HCT116 (cell line): ENCODE measurements at regions not wholly inside any gene's neighbourhood (a gene's known extent, or its start where the extent isn't known, plus 50 kb on each side); places are given as distances from the start of the nearest gene placed in this dataset.

Experiments used
- ATAC-seq: fragments of 200-7000 bp; cut with Tn5 transposase; 2 replicates; pipeline ENCODE4 v1.9.1; 2020; ENCODE audit warnings: mild to moderate bottlenecking, moderate library complexity
- BruUV-seq: library from RNA; stranded (reverse); fragments of 400-500 nt; replicated peaks from 2 replicates; lab custom pipeline; 2021; lab: Mats Ljungman, UMichigan
- CTCF ChIA-PET: fragments of 300-600 bp; sonication (Branson Sonifier 250); formaldehyde crosslinking; loops from one replicate; lab custom pipeline; 2021; ENCODE audit warnings: antibody characterized with exemption; lab: Charles Lee
- POLR2A ChIA-PET: fragments of 300-600, 350-600 bp; sonication (Branson Sonifier 250); formaldehyde crosslinking; loops from one replicate; lab custom pipeline; 2021; ENCODE audit warnings: antibody characterized with exemption; lab: Charles Lee
- RAD21 ChIA-PET, 2 experiments: fragments of 300-600 bp; sonication (Branson Sonifier 250); formaldehyde crosslinking; loops; one replicate each; lab custom pipeline; 2023; ENCODE audit warnings: low total read pairs in 2 of 2; ENCODE audit not compliant: uncharacterized antibody in 2 of 2, unreplicated experiment in 2 of 2, low non-redundant PET in 1 of 2; lab: Charles Lee
- DNase-seq: peaks from one replicate; pipeline ENCODE4 v3.0.0-alpha.2; 2010; ENCODE audit warnings: low read depth, low spot score
- H2AFZ ChIP-seq: fragments of 200-600 bp; shearing (Covaris generic), sonication (generic); 2 replicates; pipeline ENCODE4 v1.6.1; 2017; ENCODE audit warnings: low read depth, mixed run types, mixed read lengths, antibody characterized with exemption, low read length; ENCODE audit not compliant: poor library complexity, severe bottlenecking
- H3K27ac ChIP-seq: 2 replicates; pipeline ENCODE4 v1.5.1; 2012; ENCODE audit warnings: low read depth, low read length
- H3K27me3 ChIP-seq: fragments of 200-600 bp; sonication (generic); 2 replicates; pipeline ENCODE4 v1.6.1; 2016; ENCODE audit warnings: mixed run types, low read length, mixed read lengths; ENCODE audit not compliant: insufficient read depth
- H3K36me3 ChIP-seq, 2 experiments: fragments of 200-500 bp in 1 of 2; fragments of 200-600 bp in 1 of 2; sonication (Bioruptor generic) in 1 of 2; sonication (generic) in 1 of 2; 2 replicates each; pipeline versions ENCODE4 v1.5.1 to v1.6.1; 2014 to 2016; ENCODE audit warnings: low read length in 2 of 2, inconsistent platforms in 1 of 2, mixed read lengths in 1 of 2, mixed run types in 1 of 2; ENCODE audit not compliant: insufficient read depth in 2 of 2, control insufficient read depth in 1 of 2
- H3K4me1 ChIP-seq, 2 experiments: fragments of 200-600 bp in 1 of 2; sonication (generic) in 1 of 2; 2 replicates each; pipeline versions ENCODE4 v1.5.1 to v1.6.1; 2012 to 2017; ENCODE audit warnings: low read length in 2 of 2, inconsistent platforms in 1 of 2, mild to moderate bottlenecking in 1 of 2, mixed read lengths in 1 of 2, mixed run types in 1 of 2, moderate library complexity in 1 of 2; ENCODE audit not compliant: insufficient read depth in 2 of 2, control insufficient read depth in 1 of 2
- H3K4me2 ChIP-seq: fragments of 200-600 bp; sonication (generic); 2 replicates; pipeline ENCODE4 v1.6.1; 2017; ENCODE audit warnings: mixed run types, low read length, mixed read lengths
- H3K4me3 ChIP-seq, 2 experiments: fragments of 200-600 bp in 1 of 2; sonication (generic) in 1 of 2; replicated peaks in 1 of 2; 2 replicates each; pipeline ENCODE4 v1.5.1; 2011 to 2016; ENCODE audit warnings: low read length in 2 of 2, control low read depth in 1 of 2, low read depth in 1 of 2, mild to moderate bottlenecking in 1 of 2, mixed read lengths in 1 of 2, mixed run types in 1 of 2
- H3K79me2 ChIP-seq: fragments of 200-600 bp; sonication (generic); 2 replicates; pipeline ENCODE4 v1.6.1; 2017; ENCODE audit warnings: mild to moderate bottlenecking, mixed run types, low read length, moderate library complexity, mixed read lengths; ENCODE audit not compliant: insufficient read depth
- H3K9ac ChIP-seq: fragments of 200-600 bp; sonication (generic); 2 replicates; pipeline ENCODE4 v1.6.1; 2016; ENCODE audit warnings: low read length, mixed read lengths
- H3K9me2 ChIP-seq: fragments of 200-600 bp; sonication (generic), shearing (Covaris generic); 2 replicates; pipeline ENCODE4 v1.6.1; 2017; ENCODE audit warnings: mixed run types, mild to moderate bottlenecking, moderate library complexity; ENCODE audit not compliant: insufficient read depth
- H3K9me3 ChIP-seq, 2 experiments: fragments of 200-500 bp in 1 of 2; fragments of 200-600 bp in 1 of 2; sonication (Bioruptor generic) in 1 of 2; sonication (generic) in 1 of 2; 2 replicates each; pipeline ENCODE4 v1.6.1; 2014 to 2017; ENCODE audit warnings: low read length in 2 of 2, mixed read lengths in 2 of 2, inconsistent platforms in 1 of 2, low read depth in 1 of 2, mild to moderate bottlenecking in 1 of 2, mixed run types in 1 of 2, moderate library complexity in 1 of 2; ENCODE audit not compliant: control insufficient read depth in 1 of 2, insufficient read depth in 1 of 2
- H4K20me1 ChIP-seq: fragments of 200-600 bp; sonication (generic), shearing (Covaris generic); 2 replicates; pipeline ENCODE4 v1.6.1; 2017; ENCODE audit warnings: mixed run types, mild to moderate bottlenecking, moderate library complexity; ENCODE audit not compliant: insufficient read depth
- CBX3 ChIP-seq: IDR thresholded peaks from 2 replicates; pipeline ENCODE4 v1.6.1; 2012; ENCODE audit warnings: low read depth
- EGR1 ChIP-seq: IDR thresholded peaks from 2 replicates; pipeline ENCODE4 v1.6.1; 2012; ENCODE audit warnings: low read depth
- EZH2 ChIP-seq: fragments of 200-600 bp; sonication (generic); IDR thresholded peaks from 2 replicates; pipeline ENCODE4 v1.6.1; 2017; ENCODE audit warnings: antibody characterized with exemption, mixed run types
- SP1 ChIP-seq: IDR thresholded peaks from 2 replicates; pipeline ENCODE4 v1.6.1; 2012; ENCODE audit warnings: low read depth
- ZBTB33 ChIP-seq: IDR thresholded peaks from 2 replicates; pipeline ENCODE4 v1.6.1; 2011; ENCODE audit warnings: mild to moderate bottlenecking, low read length, moderate library complexity; ENCODE audit not compliant: insufficient replicate concordance; ENCODE audit errors: extremely low read depth
- intact Hi-C: fragments of 100-400 bp; cut with micrococcal nuclease; formaldehyde crosslinking; loops from 2 replicates; pipeline ENCODE4 v1.10.0; 2022

DNA sequence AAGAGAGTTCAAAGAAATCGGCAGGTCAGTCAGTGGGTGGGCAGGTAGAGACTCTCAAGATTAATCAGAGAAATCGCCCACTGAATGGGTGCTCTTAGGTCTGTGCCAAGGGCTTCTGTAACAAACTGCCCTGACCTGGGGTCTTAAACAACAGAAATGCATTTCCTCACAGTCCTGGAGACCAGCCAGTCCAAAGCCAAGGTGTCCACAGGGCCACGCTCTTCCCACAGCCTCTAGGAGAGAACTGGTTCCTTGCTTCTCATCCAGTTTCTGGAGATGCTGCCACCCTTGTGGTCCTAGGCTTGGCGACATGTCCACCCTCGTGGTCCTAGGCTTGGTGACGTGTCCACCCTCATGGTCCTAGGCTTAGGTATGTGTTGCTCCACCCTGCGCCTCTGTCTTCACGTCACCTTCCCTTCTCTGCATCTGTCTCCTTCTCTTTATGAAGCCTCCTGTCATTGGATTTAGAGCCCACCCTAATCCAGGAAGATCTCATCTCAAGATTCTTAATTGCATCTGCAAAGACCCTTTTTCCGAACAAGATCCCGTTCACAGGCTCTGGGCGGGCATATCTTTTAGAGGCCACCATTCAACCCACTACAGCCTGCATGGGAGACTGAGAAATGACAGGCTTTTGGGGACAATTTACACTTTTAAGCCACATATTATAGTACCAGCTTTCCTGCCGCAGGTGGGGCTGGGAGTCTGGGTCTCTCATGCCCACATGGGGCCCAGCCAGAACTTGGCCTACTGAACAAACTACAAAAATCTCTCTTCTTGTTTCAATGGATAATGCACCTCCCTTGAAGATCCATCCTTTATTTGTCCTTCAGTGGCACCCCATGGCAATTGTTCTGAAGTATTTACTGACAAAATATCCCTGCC, 161.3 kb downstream of the ASB1 start:
- no peaks in the 10 kb centered on the region for H3K9me3 ChIP-seq
- DNase-seq (no peak), ATAC-seq (no peak)
- H3K4me2 ChIP-seq = no peak overlapping the region
- CTCF ChIA-PET = no interaction called here
- POLR2A ChIA-PET = no interaction called here
- BruUV-seq = no TSS peak
- TF ChIP-seq SP1 (no peak), EGR1 (no peak), ZBTB33 (no peak), CBX3 (no peak), EZH2 (no peak)
- no peaks in the 10 kb centered on the region for H3K36me3 ChIP-seq
- no peak overlapping the region for H3K27ac ChIP-seq
- no peak overlapping the region for H3K9ac ChIP-seq
- RAD21 ChIA-PET = no interaction called here
- H3K4me3 ChIP-seq = no peak overlapping the region
- intact Hi-C loops = no loop called here
- no peak overlapping the region for H2AFZ ChIP-seq
- peaks cover 0 to 6% of the 10 kb centered on the region in 2 experiments; a peak in 1 of 4 replicates for H3K4me1 ChIP-seq
- no peaks in the 10 kb centered on the region for H4K20me1 ChIP-seq
- no peaks in the 10 kb centered on the region for H3K27me3 ChIP-seq
- no peaks in the 10 kb centered on the region for H3K79me2 ChIP-seq
- no peaks in the 10 kb centered on the region for H3K9me2 ChIP-seq
